Endothelial cell of umbilical vein (primary cell): ENCODE measurements at regions not wholly inside any gene's neighbourhood (a gene's known extent, or its start where the extent isn't known, plus 50 kb on each side); places are given as distances from the start of the nearest gene placed in this dataset.

Experiments used
- BruUV-seq: library from RNA; stranded (reverse); fragments of 400-500 nt; replicated peaks from 2 replicates; lab custom pipeline; 2021; lab: Mats Ljungman, UMichigan
- CTCF ChIA-PET: fragments of 300-600, 350-600 bp; sonication (Branson Sonifier 250); formaldehyde crosslinking; loops from one replicate; lab custom pipeline; 2021; ENCODE audit warnings: antibody characterized with exemption, inconsistent platforms; lab: Charles Lee
- POLR2A ChIA-PET: fragments of 300-600, 350-600 bp; sonication (Branson Sonifier 250); formaldehyde crosslinking; loops from one replicate; lab custom pipeline; 2021; ENCODE audit warnings: antibody characterized with exemption, inconsistent platforms; lab: Charles Lee
- DNase-seq: peaks from one replicate; pipeline ENCODE4 v3.0.0-alpha.2; 2011; ENCODE audit warnings: low read depth, low spot score
- FAIRE-seq: peaks from 2 replicates; lab custom pipeline; 2011; peaks lifted over from hg19 to GRCh38; lab: Jason Lieb, UNC
- H2AFZ ChIP-seq: 2 replicates; pipeline ENCODE4 v1.6.0; 2012; ENCODE audit warnings: low read depth, low read length, control low read depth, inconsistent platforms
- H3K27ac ChIP-seq: 2 replicates; pipeline ENCODE4 v1.5.1; 2011; ENCODE audit warnings: low read depth, mild to moderate bottlenecking, control low read depth, low read length, moderate library complexity; ENCODE audit not compliant: insufficient read depth
- H3K27me3 ChIP-seq, 2 experiments: 2 replicates each; pipeline versions ENCODE4 v1.6.0 to v1.6.1; 2011; ENCODE audit warnings: low read length in 2 of 2, mixed read lengths in 1 of 2; ENCODE audit not compliant: control insufficient read depth in 2 of 2, insufficient read depth in 2 of 2
- H3K36me3 ChIP-seq, 2 experiments: 2 replicates in 1 of 2; 3 replicates in 1 of 2; pipeline ENCODE4 v1.5.1; 2011; ENCODE audit warnings: low read length in 2 of 2, mild to moderate bottlenecking in 1 of 2, moderate library complexity in 1 of 2; ENCODE audit not compliant: control insufficient read depth in 2 of 2, insufficient read depth in 2 of 2; ENCODE audit errors: extremely low read depth in 1 of 2
- H3K4me1 ChIP-seq: 3 replicates; pipeline ENCODE4 v1.5.1; 2011; ENCODE audit warnings: mild to moderate bottlenecking, low read length; ENCODE audit not compliant: control insufficient read depth, insufficient read depth; ENCODE audit errors: extremely low read depth
- H3K4me2 ChIP-seq: 2 replicates; pipeline ENCODE4 v1.6.1; 2011; ENCODE audit warnings: low read length, control low read depth, mixed read lengths; ENCODE audit not compliant: insufficient read depth
- H3K4me3 ChIP-seq, 3 experiments: fragments of 200-600 bp in 1 of 3; sonication (generic), shearing (Covaris generic) in 1 of 3; replicated peaks in 1 of 3; 2 replicates each; pipeline ENCODE4 v1.5.1; 2011 to 2016; ENCODE audit warnings: control low read depth in 3 of 3, low read length in 3 of 3, mild to moderate bottlenecking in 2 of 3, inconsistent platforms in 1 of 3, low read depth in 1 of 3, moderate library complexity in 1 of 3; ENCODE audit not compliant: insufficient read depth in 1 of 3
- H3K79me2 ChIP-seq: 2 replicates; pipeline ENCODE4 v1.6.0; 2012; ENCODE audit warnings: low read length, inconsistent platforms; ENCODE audit not compliant: control insufficient read depth, insufficient read depth
- H3K9ac ChIP-seq: replicated peaks from 2 replicates; pipeline ENCODE3; 2011; ENCODE audit warnings: low read length, control low read depth; ENCODE audit not compliant: insufficient read depth; ENCODE audit errors: extremely low read depth
- H3K9me1 ChIP-seq: replicated peaks from 3 replicates; pipeline ENCODE4 v1.6.0; 2011; ENCODE audit warnings: mild to moderate bottlenecking, low read length; ENCODE audit not compliant: control insufficient read depth, insufficient read depth; ENCODE audit errors: extremely low read depth
- H3K9me3 ChIP-seq: replicated peaks from 2 replicates; pipeline ENCODE4 v1.5.1; 2012; ENCODE audit warnings: low read length, inconsistent platforms; ENCODE audit not compliant: control insufficient read depth, insufficient read depth
- H4K20me1 ChIP-seq: replicated peaks from 2 replicates; pipeline ENCODE3; 2011; ENCODE audit warnings: mild to moderate bottlenecking, low read length; ENCODE audit not compliant: control insufficient read depth, insufficient read depth; ENCODE audit errors: extremely low read depth
- EZH2 ChIP-seq: IDR thresholded peaks from 2 replicates; pipeline ENCODE4 v1.6.1; 2012; ENCODE audit warnings: borderline replicate concordance, low read depth, mild to moderate bottlenecking, moderate library complexity, low read length, inconsistent platforms; ENCODE audit not compliant: severe bottlenecking
- FOS ChIP-seq: IDR thresholded peaks from 2 replicates; pipeline ENCODE4 v1.6.1; 2011; ENCODE audit warnings: mild to moderate bottlenecking, low read length, moderate library complexity, borderline replicate concordance; ENCODE audit not compliant: insufficient read depth
- JUN ChIP-seq: IDR thresholded peaks from 2 replicates; pipeline ENCODE4 v1.6.1; 2011; ENCODE audit warnings: borderline replicate concordance, low read depth; ENCODE audit not compliant: insufficient read length, insufficient read depth
- MYC ChIP-seq: IDR thresholded peaks from one replicate; pipeline ENCODE4 v1.6.1; 2011; ENCODE audit warnings: mild to moderate bottlenecking, low read depth, low read length
- POLR2AphosphoS5 ChIP-seq: IDR thresholded peaks from 2 replicates; pipeline ENCODE4 v1.6.1; 2012; ENCODE audit warnings: low read depth, mild to moderate bottlenecking, control low read depth, low read length, moderate library complexity; ENCODE audit not compliant: insufficient read depth
- dilution Hi-C: fragments of 300-500 bp; cut with MboI; formaldehyde crosslinking; loops from one replicate; pipeline ENCODE4 v1.15.0; 2019; ENCODE audit warnings: low sequenced_read_pairs; ENCODE audit not compliant: extremely low pct_ligation_motif_present
- intact Hi-C: fragments of 100-400 bp; cut with micrococcal nuclease; formaldehyde crosslinking; loops from one replicate; pipeline ENCODE4 v1.10.0; 2022
- TF ChIP-seq, protein P1 (sequence below): IDR thresholded peaks from 2 replicates; pipeline ENCODE4 v1.6.1; 2011; ENCODE audit not compliant: insufficient read depth, insufficient read length
- TF ChIP-seq, protein P2 (sequence below), 2 donors: IDR thresholded peaks; 1 replicate in 1 of 2; 2 replicates in 1 of 2; pipeline ENCODE4 v1.5.1; 2011; ENCODE audit warnings: low read length in 2 of 2, mild to moderate bottlenecking in 2 of 2, moderate library complexity in 2 of 2, control low read depth in 1 of 2, inconsistent platforms in 1 of 2, low read depth in 1 of 2; ENCODE audit not compliant: insufficient read depth in 1 of 2; ENCODE audit errors: extremely low read depth in 1 of 2

DNA sequence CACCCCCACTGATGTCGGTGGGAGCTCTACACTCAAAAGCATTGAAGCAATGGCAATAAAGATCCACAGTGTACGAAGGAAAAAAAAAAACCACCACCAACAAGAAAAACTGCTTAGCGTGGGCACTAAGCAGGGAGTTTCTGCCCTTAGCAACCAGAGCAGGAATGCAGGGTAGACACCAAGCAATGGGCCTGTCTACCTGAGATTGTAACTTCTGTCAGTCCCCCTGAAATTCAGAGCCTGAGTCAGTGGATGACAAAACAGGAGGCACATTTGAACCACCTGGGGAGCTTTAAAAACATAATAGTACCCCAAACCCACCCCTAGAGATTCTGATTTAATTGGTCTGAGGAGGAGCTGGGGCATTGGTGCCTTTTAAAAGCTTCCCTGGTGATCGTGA, 275.2 kb downstream of the SATB1 start:
- FAIRE-seq, result no peak
- BruUV-seq, result no TSS peak
- TF ChIP-seq, protein P1, sequence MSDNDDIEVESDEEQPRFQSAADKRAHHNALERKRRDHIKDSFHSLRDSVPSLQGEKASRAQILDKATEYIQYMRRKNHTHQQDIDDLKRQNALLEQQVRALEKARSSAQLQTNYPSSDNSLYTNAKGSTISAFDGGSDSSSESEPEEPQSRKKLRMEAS, result no peak
- TF ChIP-seq MYC (no peak), POLR2AphosphoS5 (no peak)
- TF ChIP-seq, protein P2, sequence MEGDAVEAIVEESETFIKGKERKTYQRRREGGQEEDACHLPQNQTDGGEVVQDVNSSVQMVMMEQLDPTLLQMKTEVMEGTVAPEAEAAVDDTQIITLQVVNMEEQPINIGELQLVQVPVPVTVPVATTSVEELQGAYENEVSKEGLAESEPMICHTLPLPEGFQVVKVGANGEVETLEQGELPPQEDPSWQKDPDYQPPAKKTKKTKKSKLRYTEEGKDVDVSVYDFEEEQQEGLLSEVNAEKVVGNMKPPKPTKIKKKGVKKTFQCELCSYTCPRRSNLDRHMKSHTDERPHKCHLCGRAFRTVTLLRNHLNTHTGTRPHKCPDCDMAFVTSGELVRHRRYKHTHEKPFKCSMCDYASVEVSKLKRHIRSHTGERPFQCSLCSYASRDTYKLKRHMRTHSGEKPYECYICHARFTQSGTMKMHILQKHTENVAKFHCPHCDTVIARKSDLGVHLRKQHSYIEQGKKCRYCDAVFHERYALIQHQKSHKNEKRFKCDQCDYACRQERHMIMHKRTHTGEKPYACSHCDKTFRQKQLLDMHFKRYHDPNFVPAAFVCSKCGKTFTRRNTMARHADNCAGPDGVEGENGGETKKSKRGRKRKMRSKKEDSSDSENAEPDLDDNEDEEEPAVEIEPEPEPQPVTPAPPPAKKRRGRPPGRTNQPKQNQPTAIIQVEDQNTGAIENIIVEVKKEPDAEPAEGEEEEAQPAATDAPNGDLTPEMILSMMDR (IDR thresholded peaks at IDR 0.05; ENCODE audit: extremely low read depth in 1 of 2, insufficient read depth in 1 of 2, low read depth in 1 of 2, low read length in 2 of 2), result no peak

DNA sequence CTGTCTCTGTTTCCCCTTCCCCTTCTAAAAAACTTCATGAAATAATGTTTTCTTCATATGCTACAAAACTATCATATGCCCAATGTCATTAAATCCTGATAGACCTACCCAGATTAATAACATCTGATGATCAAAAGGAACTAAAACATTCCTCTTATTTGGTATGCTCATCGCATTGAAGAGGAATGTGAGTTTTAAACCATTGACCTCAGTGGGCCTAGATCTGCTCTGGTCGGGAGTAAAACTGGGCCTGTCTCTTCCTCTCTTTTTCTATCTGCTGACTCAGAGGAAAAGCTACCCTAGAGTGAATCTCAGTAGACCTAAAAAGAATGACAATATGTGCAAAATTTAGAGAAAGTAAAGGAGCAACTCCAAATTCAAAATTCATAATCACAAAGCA, 275.8 kb downstream of the SATB1 start:
- Histone ChIP-seq H3K79me2 (no peaks in the 10 kb centered on the region), H3K9me3 (peaks cover 6% of the 10 kb centered on the region), H3K4me2 (no peak overlapping the region), H2AFZ (no peak overlapping the region), H4K20me1 (no peaks in the 10 kb centered on the region), H3K4me3 (no peak overlapping the region), H3K4me1 (no peaks in the 10 kb centered on the region), H3K27me3 (no peaks in the 10 kb centered on the region), H3K27ac (no peak overlapping the region), H3K9ac (no peak overlapping the region), H3K36me3 (no peaks in the 10 kb centered on the region), H3K9me1 (no peaks in the 10 kb centered on the region)
- DNase-seq (no peak), FAIRE-seq (no peak)
- dilution Hi-C loops, result no loop called here
- POLR2A ChIA-PET, result no interaction called here
- no peak for TF ChIP-seq MYC
- no peak for TF ChIP-seq JUN
- no peak for TF ChIP-seq EZH2
- TF ChIP-seq POLR2AphosphoS5, result no peak
- TF ChIP-seq, protein P2 (IDR thresholded peaks at IDR 0.05; ENCODE audit: extremely low read depth in 1 of 2, insufficient read depth in 1 of 2, low read depth in 1 of 2, low read length in 2 of 2), result no peak
- TF ChIP-seq FOS, result no peak
- TF ChIP-seq, protein P1, result no peak
- CTCF ChIA-PET, result no interaction called here
- intact Hi-C loops, result no loop called here
- no TSS peak for BruUV-seq

More for the DNA sequence above, 275.2 kb downstream of the SATB1 start:
- Histone ChIP-seq H3K36me3 (no peaks in the 10 kb centered on the region), H3K9ac (no peak overlapping the region), H4K20me1 (no peaks in the 10 kb centered on the region), H3K27ac (no peak overlapping the region), H3K4me3 (no peak overlapping the region), H3K4me1 (no peaks in the 10 kb centered on the region), H3K79me2 (no peaks in the 10 kb centered on the region), H3K9me3 (peaks cover 6% of the 10 kb centered on the region), H3K9me1 (no peaks in the 10 kb centered on the region), H3K4me2 (no peak overlapping the region), H3K27me3 (no peaks in the 10 kb centered on the region), H2AFZ (no peak overlapping the region)
- CTCF ChIA-PET, result no interaction called here
- dilution Hi-C loops, result no loop called here
- DNase-seq, result no peak
- intact Hi-C loops, result no loop called here
- POLR2A ChIA-PET, result no interaction called here
